ENCODE measurements at regions not wholly inside any gene's neighbourhood (a gene's known extent, or its start where the extent isn't known, plus 50 kb on each side); places are given as distances from the start of the nearest gene placed in this dataset.
A peak's percentile ranks its signal among the peaks of the same experiment; 100 is the strongest.

- no peak overlapping the region for H4K91ac ChIP-seq (ENCODE audit: low read length)
- WGBS: no CpG with 5 or more reads among the region's 1 CpG
- no peak overlapping the region for H3K18ac ChIP-seq (ENCODE audit: low read depth in 1 of 2, low read length in 2 of 2)
- no peak overlapping the region for H2BK120ac ChIP-seq (ENCODE audit: low read depth, low read length)
- H3K27ac ChIP-seq (ENCODE audit: low read length, poor library complexity, severe bottlenecking): no peak overlapping the region
- no peak overlapping the region for H3K14ac ChIP-seq (ENCODE audit: low read length in 2 of 2)
- no peak overlapping the region for H2BK15ac ChIP-seq (ENCODE audit: low read depth, poor library complexity, severe bottlenecking)
- H3K9me3 ChIP-seq (ENCODE audit: control insufficient read depth, low read length): peaks cover 6% of the 10 kb centered on the region
- H3K23ac ChIP-seq (ENCODE audit: low read length in 2 of 2): no peak overlapping the region
- H2BK5ac ChIP-seq (ENCODE audit: low read depth, low read length, poor library complexity, severe bottlenecking): no peak overlapping the region
- no peak overlapping the region for H2BK12ac ChIP-seq (ENCODE audit: low read length in 2 of 2)
- H3K4me1 ChIP-seq (ENCODE audit: control insufficient read depth, insufficient read depth, low read depth, low read length): no peaks in the 10 kb centered on the region
- no peaks in the 10 kb centered on the region for H3K36me3 ChIP-seq (ENCODE audit: control insufficient read depth in 1 of 2, insufficient read depth in 2 of 2, low read depth in 1 of 2, low read length in 2 of 2)
- peaks cover 0 to 4% of the 10 kb centered on the region in 2 experiments for H3K27me3 ChIP-seq (ENCODE audit: control insufficient read depth in 1 of 2, insufficient read depth in 1 of 2, low read length in 2 of 2)
- no peaks in the 10 kb centered on the region for H3K79me1 ChIP-seq (replicated peaks; ENCODE audit: low read length, poor library complexity, severe bottlenecking)
- DNase-seq: no peak
- H4K8ac ChIP-seq (ENCODE audit: low read length): no peak overlapping the region
- no peak overlapping the region for H3K4ac ChIP-seq (ENCODE audit: low read depth in 1 of 2, low read length in 2 of 2)
- no peak overlapping the region for H3K4me2 ChIP-seq (ENCODE audit: low read length, poor library complexity, severe bottlenecking)
- H2AK5ac ChIP-seq (ENCODE audit: low read length, severe bottlenecking): no peak overlapping the region
- H2AFZ ChIP-seq (ENCODE audit: low read depth, low read length): no peak overlapping the region
- no peak overlapping the region for H3K4me3 ChIP-seq (ENCODE audit: insufficient read depth in 1 of 2, low read depth in 1 of 2, low read length in 2 of 2)
- no peak overlapping the region for H3K9ac ChIP-seq (ENCODE audit: low read length)
These were observed 172.2 kb upstream of the RRP15 start for GRCh38 chr1:218112862-218113261.

GRCh38 chr1:218123968-218124367 lies 161.1 kb upstream of the RRP15 start:
- Histone ChIP-seq H2BK15ac (ENCODE audit: low read depth, poor library complexity, severe bottlenecking) (no peak overlapping the region), H4K91ac (ENCODE audit: low read length) (no peak overlapping the region), H3K27ac (ENCODE audit: low read length, poor library complexity, severe bottlenecking) (no peak overlapping the region), H3K4me3 (ENCODE audit: insufficient read depth in 1 of 2, low read depth in 1 of 2, low read length in 2 of 2) (no peak overlapping the region), H3K14ac (ENCODE audit: low read length in 2 of 2) (no peak overlapping the region), H2AFZ (ENCODE audit: low read depth, low read length) (no peak overlapping the region), H2BK5ac (ENCODE audit: low read depth, low read length, poor library complexity, severe bottlenecking) (no peak overlapping the region), H3K36me3 (ENCODE audit: control insufficient read depth in 1 of 2, insufficient read depth in 2 of 2, low read depth in 1 of 2, low read length in 2 of 2) (no peaks in the 10 kb centered on the region), H3K9ac (ENCODE audit: low read length) (no peak overlapping the region), H4K8ac (ENCODE audit: low read length) (no peak overlapping the region), H3K4me2 (ENCODE audit: low read length, poor library complexity, severe bottlenecking) (no peak overlapping the region), H3K4me1 (ENCODE audit: control insufficient read depth, insufficient read depth, low read depth, low read length) (no peaks in the 10 kb centered on the region), H3K79me1 (replicated peaks; ENCODE audit: low read length, poor library complexity, severe bottlenecking) (no peaks in the 10 kb centered on the region), H2AK5ac (ENCODE audit: low read length, severe bottlenecking) (no peak overlapping the region), H3K27me3 (ENCODE audit: control insufficient read depth in 1 of 2, insufficient read depth in 1 of 2, low read length in 2 of 2) (no peaks in the 10 kb centered on the region), H3K9me3 (ENCODE audit: control insufficient read depth, low read length) (peaks cover 4% of the 10 kb centered on the region), H2BK120ac (ENCODE audit: low read depth, low read length) (no peak overlapping the region), H3K4ac (ENCODE audit: low read depth in 1 of 2, low read length in 2 of 2) (no peak overlapping the region), H3K18ac (ENCODE audit: low read depth in 1 of 2, low read length in 2 of 2) (no peak overlapping the region), H3K23ac (ENCODE audit: low read length in 2 of 2) (no peak overlapping the region), H2BK12ac (ENCODE audit: low read length in 2 of 2) (no peak overlapping the region)
- DNase-seq: no peak
- 49% methylated on average over 4 of the region's 4 CpGs for WGBS

- H2BK15ac ChIP-seq (ENCODE audit: low read depth, poor library complexity, severe bottlenecking): no peak overlapping the region
- no peak overlapping the region for H3K4me2 ChIP-seq (ENCODE audit: low read length, poor library complexity, severe bottlenecking)
- no peak overlapping the region for H4K8ac ChIP-seq (ENCODE audit: low read length)
- H3K4me1 ChIP-seq (ENCODE audit: control insufficient read depth, insufficient read depth, low read depth, low read length): no peaks in the 10 kb centered on the region
- peaks cover 0 to 4% of the 10 kb centered on the region in 2 experiments for H3K27me3 ChIP-seq (ENCODE audit: control insufficient read depth in 1 of 2, insufficient read depth in 1 of 2, low read length in 2 of 2)
- 91% methylated on average over 6 of the region's 6 CpGs for WGBS
- no peak overlapping the region for H3K14ac ChIP-seq (ENCODE audit: low read length in 2 of 2)
- no peak overlapping the region for H3K23ac ChIP-seq (ENCODE audit: low read length in 2 of 2)
- no peak overlapping the region for H2AK5ac ChIP-seq (ENCODE audit: low read length, severe bottlenecking)
- H3K9ac ChIP-seq (ENCODE audit: low read length): no peak overlapping the region
- no peak overlapping the region for H3K27ac ChIP-seq (ENCODE audit: low read length, poor library complexity, severe bottlenecking)
- H2BK5ac ChIP-seq (ENCODE audit: low read depth, low read length, poor library complexity, severe bottlenecking): no peak overlapping the region
- DNase-seq: no peak
- H4K91ac ChIP-seq (ENCODE audit: low read length): no peak overlapping the region
- H2AFZ ChIP-seq (ENCODE audit: low read depth, low read length): no peak overlapping the region
- no peak overlapping the region for H2BK120ac ChIP-seq (ENCODE audit: low read depth, low read length)
- H3K9me3 ChIP-seq (ENCODE audit: control insufficient read depth, low read length): no peaks in the 10 kb centered on the region
- H3K79me1 ChIP-seq (replicated peaks; ENCODE audit: low read length, poor library complexity, severe bottlenecking): no peaks in the 10 kb centered on the region
- H3K18ac ChIP-seq (ENCODE audit: low read depth in 1 of 2, low read length in 2 of 2): no peak overlapping the region
- no peak overlapping the region for H3K4me3 ChIP-seq (ENCODE audit: insufficient read depth in 1 of 2, low read depth in 1 of 2, low read length in 2 of 2)
- no peak overlapping the region for H2BK12ac ChIP-seq (ENCODE audit: low read length in 2 of 2)
- H3K36me3 ChIP-seq (ENCODE audit: control insufficient read depth in 1 of 2, insufficient read depth in 2 of 2, low read depth in 1 of 2, low read length in 2 of 2): no peaks in the 10 kb centered on the region
- no peak overlapping the region for H3K4ac ChIP-seq (ENCODE audit: low read depth in 1 of 2, low read length in 2 of 2)
These were observed 149.7 kb upstream of the RRP15 start for GRCh38 chr1:218135371-218135770.

GRCh38 chr1:218139761-218140160 lies 145.3 kb upstream of the RRP15 start:
- Histone ChIP-seq H3K27ac (ENCODE audit: low read length, poor library complexity, severe bottlenecking) (no peak overlapping the region), H3K9me3 (ENCODE audit: control insufficient read depth, low read length) (peaks cover 6% of the 10 kb centered on the region), H2AFZ (ENCODE audit: low read depth, low read length) (no peak overlapping the region), H4K8ac (ENCODE audit: low read length) (no peak overlapping the region), H3K79me1 (replicated peaks; ENCODE audit: low read length, poor library complexity, severe bottlenecking) (no peaks in the 10 kb centered on the region), H2AK5ac (ENCODE audit: low read length, severe bottlenecking) (no peak overlapping the region), H2BK12ac (ENCODE audit: low read length in 2 of 2) (no peak overlapping the region), H3K9ac (ENCODE audit: low read length) (no peak overlapping the region), H2BK5ac (ENCODE audit: low read depth, low read length, poor library complexity, severe bottlenecking) (no peak overlapping the region), H3K4ac (ENCODE audit: low read depth in 1 of 2, low read length in 2 of 2) (no peak overlapping the region), H3K4me2 (ENCODE audit: low read length, poor library complexity, severe bottlenecking) (no peak overlapping the region), H3K18ac (ENCODE audit: low read depth in 1 of 2, low read length in 2 of 2) (no peak overlapping the region), H4K91ac (ENCODE audit: low read length) (no peak overlapping the region), H3K4me1 (ENCODE audit: control insufficient read depth, insufficient read depth, low read depth, low read length) (no peaks in the 10 kb centered on the region), H3K14ac (ENCODE audit: low read length in 2 of 2) (no peak overlapping the region), H2BK15ac (ENCODE audit: low read depth, poor library complexity, severe bottlenecking) (no peak overlapping the region), H2BK120ac (ENCODE audit: low read depth, low read length) (peak overlapping the region; percentile 19), H3K4me3 (ENCODE audit: insufficient read depth in 1 of 2, low read depth in 1 of 2, low read length in 2 of 2) (no peak overlapping the region), H3K36me3 (ENCODE audit: control insufficient read depth in 1 of 2, insufficient read depth in 2 of 2, low read depth in 1 of 2, low read length in 2 of 2) (no peaks in the 10 kb centered on the region), H3K23ac (ENCODE audit: low read length in 2 of 2) (peak overlapping the region in 1 of 2 experiments; percentile 60), H3K27me3 (ENCODE audit: control insufficient read depth in 1 of 2, insufficient read depth in 1 of 2, low read length in 2 of 2) (peaks cover 0 to 4% of the 10 kb centered on the region in 2 experiments)
- 79% methylated on average over 3 of the region's 4 CpGs for WGBS
- DNase-seq: no peak

All from mesenchymal stem cell (in vitro differentiated cells and primary cell).